ENCODE measurements at regions not wholly inside any gene's neighbourhood (a gene's known extent, or its start where the extent isn't known, plus 50 kb on each side); places are given as distances from the start of the nearest gene placed in this dataset.

DNA sequence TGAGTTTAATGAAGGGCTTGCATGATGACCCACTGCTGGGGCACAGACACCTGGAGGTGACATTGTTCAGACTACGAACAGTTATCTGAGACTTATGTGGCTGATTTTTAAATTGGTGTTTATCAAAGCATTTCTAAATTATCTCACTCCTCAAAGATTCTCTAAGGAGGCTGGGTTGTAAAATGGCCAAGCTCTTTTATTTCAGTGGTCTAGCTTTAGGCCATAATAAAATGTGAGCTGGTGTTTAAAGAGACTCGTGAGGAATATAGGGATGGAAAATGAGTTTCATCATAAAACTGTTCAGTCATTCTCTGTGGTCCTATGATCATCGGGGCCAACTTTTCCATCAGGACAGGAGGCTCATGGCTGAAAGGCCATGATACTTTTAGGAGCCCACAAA is 93.4 kb downstream of the SPP2 start:
- no peaks in the 10 kb centered on the region for H3K9me3 Mint-ChIP-seq
- no peak overlapping the region for H3K4me3 Mint-ChIP-seq
- H3K36me3 Mint-ChIP-seq (ENCODE audit: low read depth), result no peaks in the 10 kb centered on the region
- intact Hi-C loops (cut with micrococcal nuclease), result no loop called here
- H3K27ac Mint-ChIP-seq, result no peak overlapping the region
- peaks cover 4% of the 10 kb centered on the region for H3K4me1 Mint-ChIP-seq (ENCODE audit: low read depth)
- H3K27me3 Mint-ChIP-seq, result peaks cover 6% of the 10 kb centered on the region

DNA sequence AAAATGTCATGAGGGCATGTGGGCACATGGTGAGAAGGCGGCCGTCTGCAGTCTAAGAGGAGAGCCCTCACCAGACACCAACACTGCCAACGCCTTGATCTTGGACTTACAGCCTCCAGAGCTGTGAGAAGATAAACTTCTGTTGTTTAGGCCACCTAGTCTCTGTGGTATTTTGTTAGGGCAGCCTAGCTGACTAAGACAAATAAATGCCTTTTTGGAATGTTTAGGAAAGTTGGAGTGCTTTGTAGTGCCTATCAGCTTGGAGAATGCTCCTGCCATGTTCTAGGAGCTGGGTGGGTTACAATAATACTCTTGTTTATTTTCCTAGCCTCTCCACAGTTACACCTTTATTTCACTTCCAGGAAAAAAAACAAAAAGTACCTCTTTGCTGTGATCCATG is 92.0 kb downstream of the SPP2 start:
- H3K4me3 Mint-ChIP-seq, result no peak overlapping the region
- intact Hi-C loops (cut with micrococcal nuclease), result no loop called here
- peaks cover 6% of the 10 kb centered on the region for H3K27me3 Mint-ChIP-seq
- peaks cover 4% of the 10 kb centered on the region for H3K4me1 Mint-ChIP-seq (ENCODE audit: low read depth)
- H3K36me3 Mint-ChIP-seq (ENCODE audit: low read depth), result no peaks in the 10 kb centered on the region
- H3K9me3 Mint-ChIP-seq, result no peaks in the 10 kb centered on the region
- no peak overlapping the region for H3K27ac Mint-ChIP-seq

DNA sequence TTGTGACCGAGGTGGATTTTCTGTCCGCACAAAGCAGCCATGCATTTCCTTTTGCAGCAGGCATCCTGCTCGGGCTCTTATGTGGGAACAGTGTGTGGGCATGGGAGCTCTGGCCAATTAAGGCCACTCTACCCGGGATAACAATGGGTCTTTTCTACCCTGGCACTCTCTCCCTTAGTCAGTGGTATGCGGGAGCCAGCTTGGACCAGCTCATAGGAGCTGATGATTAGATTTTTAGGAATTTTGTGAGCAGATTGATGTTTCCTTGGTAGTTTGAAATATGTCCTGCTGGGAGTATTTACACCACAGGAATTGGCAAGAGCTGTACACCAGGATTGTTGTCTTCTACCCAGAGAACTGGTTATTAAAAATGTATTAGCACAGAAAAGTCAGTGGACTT is 89.3 kb downstream of the SPP2 start:
- H3K4me1 Mint-ChIP-seq (ENCODE audit: low read depth), result no peaks in the 10 kb centered on the region
- H3K27me3 Mint-ChIP-seq, result peaks cover 6% of the 10 kb centered on the region
- H3K4me3 Mint-ChIP-seq, result no peak overlapping the region
- intact Hi-C loops (cut with micrococcal nuclease), result loop anchor here (5.0 kb wide), 1 partner anchor 148 kb away; no protein-coding TSS in a partner anchor
- no peaks in the 10 kb centered on the region for H3K36me3 Mint-ChIP-seq (ENCODE audit: low read depth)
- H3K27ac Mint-ChIP-seq, result no peak overlapping the region
- H3K9me3 Mint-ChIP-seq, result no peaks in the 10 kb centered on the region

DNA sequence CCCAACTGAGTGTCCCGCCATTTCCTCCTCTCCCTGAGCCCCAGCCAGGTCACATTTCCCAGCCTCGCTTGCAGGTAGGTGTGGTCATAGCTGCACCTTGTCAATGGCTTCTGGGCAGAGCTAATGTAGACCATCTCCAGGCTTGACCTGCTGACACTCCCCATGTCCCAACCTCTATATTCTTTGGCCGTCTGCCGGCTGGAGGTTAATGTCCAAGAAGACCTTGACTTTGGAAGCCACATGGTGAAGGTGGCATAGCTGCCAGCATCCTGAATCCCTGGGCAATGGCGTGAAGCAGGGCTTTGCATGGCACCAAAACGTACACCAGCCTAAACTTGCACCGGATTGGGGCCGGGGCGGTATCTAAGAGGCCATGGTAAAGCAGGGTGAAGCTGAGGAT is 88.3 kb downstream of the SPP2 start:
- H3K27ac Mint-ChIP-seq, result no peak overlapping the region
- intact Hi-C loops (cut with micrococcal nuclease), result loop anchor here (5.0 kb wide), 1 partner anchor 148 kb away; no protein-coding TSS in a partner anchor

DNA sequence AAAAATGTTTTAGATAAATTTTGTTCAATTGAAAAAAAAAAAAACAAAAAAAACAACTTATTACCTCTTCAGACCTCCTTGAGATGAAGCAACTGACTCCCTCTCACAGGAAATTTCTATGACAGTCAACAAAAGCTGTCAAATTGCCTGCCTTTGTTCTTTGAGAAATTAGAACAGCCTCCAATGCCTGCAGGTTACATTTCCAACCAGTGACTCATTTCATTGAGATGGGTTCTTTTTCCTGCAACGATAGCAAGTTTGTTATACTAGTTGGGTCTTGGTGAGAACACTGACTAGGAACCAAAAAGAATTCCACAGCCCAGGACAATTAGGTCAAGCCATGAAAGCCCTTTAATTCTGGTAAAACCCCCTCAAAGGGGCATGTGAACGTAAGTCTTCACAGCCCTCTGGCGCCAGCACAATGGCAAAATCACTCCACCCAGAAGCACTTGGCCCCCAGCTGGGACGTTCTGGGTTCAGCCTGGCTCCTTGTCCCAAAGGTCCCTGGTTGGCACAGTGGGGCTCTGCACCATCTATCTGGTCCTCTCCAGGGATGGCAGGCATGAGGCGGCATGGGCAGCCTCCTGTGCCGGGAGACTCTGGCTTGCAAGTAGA is 87.0 kb downstream of the SPP2 start:
- no peak overlapping the region for H3K4me3 Mint-ChIP-seq
- H3K9me3 Mint-ChIP-seq, result no peaks in the 10 kb centered on the region
- no peak overlapping the region for H3K27ac Mint-ChIP-seq
- no peaks in the 10 kb centered on the region for H3K36me3 Mint-ChIP-seq (ENCODE audit: low read depth)
- no peaks in the 10 kb centered on the region for H3K4me1 Mint-ChIP-seq (ENCODE audit: low read depth)
- peaks cover 5% of the 10 kb centered on the region for H3K27me3 Mint-ChIP-seq
- intact Hi-C loops (cut with micrococcal nuclease), result loop anchor here (5.0 kb wide), 1 partner anchor 150 kb away; no protein-coding TSS in a partner anchor

More for the DNA sequence above, 88.3 kb downstream of the SPP2 start:
- no peak overlapping the region for H3K4me3 Mint-ChIP-seq
- no peaks in the 10 kb centered on the region for H3K4me1 Mint-ChIP-seq (ENCODE audit: low read depth)
- H3K9me3 Mint-ChIP-seq, result no peaks in the 10 kb centered on the region
- peaks cover 5% of the 10 kb centered on the region for H3K27me3 Mint-ChIP-seq
- H3K36me3 Mint-ChIP-seq (ENCODE audit: low read depth), result no peaks in the 10 kb centered on the region

DNA sequence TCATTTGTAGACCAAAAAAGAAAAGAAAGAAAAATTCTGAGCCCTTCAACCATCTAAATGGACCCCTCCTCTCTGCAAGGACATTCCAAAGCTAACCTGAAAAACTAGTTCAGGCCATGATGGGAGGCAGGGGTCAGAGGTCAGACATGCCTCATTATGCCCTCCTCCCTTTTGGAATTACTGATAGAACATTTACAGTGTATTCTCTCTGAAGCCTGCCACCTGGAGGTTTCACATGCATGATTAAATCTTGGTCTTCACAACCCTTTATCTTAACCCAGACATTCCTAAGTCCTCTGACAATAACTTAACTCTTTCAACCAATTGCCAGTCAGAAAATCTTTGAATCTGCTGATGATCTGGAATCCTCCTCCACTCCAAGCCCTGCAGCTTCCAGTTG is 86.0 kb downstream of the SPP2 start:
- intact Hi-C loops (cut with micrococcal nuclease), result loop anchor here (5.0 kb wide), 1 partner anchor 151 kb away; no protein-coding TSS in a partner anchor
- Mint-ChIP-seq H3K4me1 (ENCODE audit: low read depth) (no peaks in the 10 kb centered on the region), H3K36me3 (ENCODE audit: low read depth) (no peaks in the 10 kb centered on the region), H3K27me3 (peaks cover 1% of the 10 kb centered on the region), H3K4me3 (no peak overlapping the region), H3K9me3 (no peaks in the 10 kb centered on the region), H3K27ac (no peak overlapping the region)

DNA sequence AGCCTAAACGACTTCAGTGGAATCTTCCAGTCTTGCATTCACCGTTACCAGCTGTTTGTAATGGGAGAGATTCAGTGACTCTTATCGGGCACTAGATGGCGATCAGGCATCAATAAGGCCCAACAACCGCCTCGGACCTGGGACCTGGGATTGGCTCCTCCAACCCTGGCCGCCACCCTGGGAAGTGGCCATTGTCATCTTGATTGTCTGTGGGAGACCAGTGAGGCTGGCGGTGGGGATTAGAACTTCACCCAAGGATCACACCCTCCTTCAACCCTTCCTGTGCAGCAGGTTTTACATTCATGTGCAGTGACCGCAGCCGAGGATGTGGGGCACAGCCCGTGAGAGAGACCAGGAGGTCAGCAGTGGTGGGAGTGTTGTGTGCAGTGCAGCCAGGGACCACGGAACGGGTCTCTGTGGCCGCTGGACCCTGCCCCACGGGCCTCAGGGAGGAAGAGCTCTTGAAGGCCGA is 85.3 kb downstream of the SPP2 start:
- H3K36me3 Mint-ChIP-seq (ENCODE audit: low read depth), result no peaks in the 10 kb centered on the region
- no peaks in the 10 kb centered on the region for H3K4me1 Mint-ChIP-seq (ENCODE audit: low read depth)
- no peak overlapping the region for H3K27ac Mint-ChIP-seq
- H3K9me3 Mint-ChIP-seq, result no peaks in the 10 kb centered on the region
- intact Hi-C loops (cut with micrococcal nuclease), result loop anchor here (1.0 to 5.0 kb wide), 3 partner anchors 152 to 410 kb away; no protein-coding TSS in a partner anchor
- H3K4me3 Mint-ChIP-seq, result no peak overlapping the region
- peaks cover 1% of the 10 kb centered on the region for H3K27me3 Mint-ChIP-seq

DNA sequence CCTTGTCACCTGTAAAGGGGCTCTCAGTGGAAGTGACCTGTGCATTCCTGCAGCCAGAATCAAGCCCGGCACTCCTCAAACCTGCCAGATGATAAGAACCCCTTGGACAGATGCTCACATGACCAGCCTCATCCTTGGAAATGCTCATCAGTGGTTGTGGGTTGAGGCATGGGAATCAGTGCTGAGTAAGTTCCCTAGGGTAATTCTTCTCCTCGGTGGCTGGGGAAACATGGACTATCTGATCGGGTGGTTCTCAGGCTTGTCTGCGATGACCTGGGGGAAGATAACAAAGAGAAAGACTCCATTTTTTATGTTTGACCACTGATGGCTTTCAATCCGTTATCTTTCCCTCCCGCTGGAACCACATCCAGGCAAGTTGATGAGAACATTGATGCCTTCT is 84.0 kb downstream of the SPP2 start:
- no peaks in the 10 kb centered on the region for H3K36me3 Mint-ChIP-seq (ENCODE audit: low read depth)
- H3K4me1 Mint-ChIP-seq (ENCODE audit: low read depth), result no peaks in the 10 kb centered on the region
- H3K27ac Mint-ChIP-seq, result no peak overlapping the region
- intact Hi-C loops (cut with micrococcal nuclease), result no loop called here
- H3K27me3 Mint-ChIP-seq, result peaks cover 3% of the 10 kb centered on the region
- no peak overlapping the region for H3K4me3 Mint-ChIP-seq
- no peaks in the 10 kb centered on the region for H3K9me3 Mint-ChIP-seq

DNA sequence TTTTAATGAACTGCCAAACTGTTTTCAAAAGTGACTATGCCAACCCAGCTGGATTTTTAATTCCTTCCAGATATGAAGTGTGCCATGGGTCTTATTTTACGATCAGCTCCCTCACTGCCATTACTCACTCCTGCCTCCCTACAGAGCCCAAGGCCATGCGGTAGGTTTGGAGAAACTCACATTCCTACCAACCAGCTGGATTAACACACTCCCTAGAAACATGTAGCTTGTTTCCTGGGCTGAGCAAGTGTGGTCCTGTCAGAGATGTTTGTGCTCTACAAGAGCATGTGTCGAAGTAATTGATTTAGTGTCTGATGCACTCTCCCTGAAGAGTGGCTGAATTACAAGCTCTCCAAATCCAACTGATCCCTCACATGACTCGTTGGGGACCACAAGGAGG is 82.5 kb downstream of the SPP2 start:
- intact Hi-C loops (cut with micrococcal nuclease), result no loop called here
- H3K4me3 Mint-ChIP-seq, result no peak overlapping the region

DNA sequence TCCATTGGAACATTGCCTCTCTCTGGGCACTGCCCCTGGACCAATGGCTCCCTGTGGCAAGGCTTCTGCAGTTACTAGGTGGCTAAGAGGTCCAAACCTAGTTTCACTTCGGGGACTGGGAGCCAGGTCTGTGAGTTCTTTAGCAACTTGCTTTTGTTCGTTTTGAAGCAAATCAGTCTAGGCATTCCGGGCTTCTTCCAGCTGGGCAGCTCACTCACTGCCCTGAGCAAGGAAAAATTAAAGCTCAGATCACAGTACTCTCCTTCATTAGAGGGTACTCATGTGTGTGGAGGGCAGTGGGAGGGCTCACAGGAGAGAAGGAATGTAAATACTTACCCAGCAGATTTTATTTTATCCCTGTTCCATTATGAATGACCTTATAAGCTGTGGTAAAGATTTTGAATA is 80.3 kb downstream of the SPP2 start:
- Mint-ChIP-seq H3K36me3 (ENCODE audit: low read depth) (no peaks in the 10 kb centered on the region), H3K4me1 (ENCODE audit: low read depth) (no peaks in the 10 kb centered on the region), H3K4me3 (no peak overlapping the region), H3K27ac (no peak overlapping the region), H3K9me3 (no peaks in the 10 kb centered on the region), H3K27me3 (peaks cover 4% of the 10 kb centered on the region)
- intact Hi-C loops (cut with micrococcal nuclease), result no loop called here

More for the DNA sequence above, 82.5 kb downstream of the SPP2 start:
- Mint-ChIP-seq H3K27me3 (peaks cover 4% of the 10 kb centered on the region), H3K9me3 (no peaks in the 10 kb centered on the region), H3K36me3 (ENCODE audit: low read depth) (no peaks in the 10 kb centered on the region), H3K4me1 (ENCODE audit: low read depth) (no peaks in the 10 kb centered on the region), H3K27ac (no peak overlapping the region)

DNA sequence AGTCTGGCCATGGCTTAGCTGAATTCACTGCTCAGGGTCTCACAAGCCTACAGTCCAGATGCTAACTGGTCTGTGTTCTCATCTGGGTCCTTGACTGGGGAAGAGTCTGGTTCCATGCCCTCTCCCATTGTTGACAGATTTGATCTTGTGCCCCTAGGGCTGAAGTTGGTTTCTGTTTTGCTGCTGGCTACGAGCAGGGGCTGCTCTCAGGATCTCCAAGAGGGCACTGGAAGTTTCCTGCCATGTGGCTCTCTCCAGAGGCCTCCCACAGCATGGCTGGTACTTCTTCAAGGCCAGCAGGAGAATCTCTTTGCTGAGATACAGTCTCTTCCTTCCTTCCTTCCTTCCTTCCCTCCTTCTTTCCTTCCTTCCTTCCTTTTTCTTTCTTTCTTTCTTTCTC is 78.1 kb downstream of the SPP2 start:
- Mint-ChIP-seq H3K27ac (no peak overlapping the region), H3K36me3 (ENCODE audit: low read depth) (no peaks in the 10 kb centered on the region)
- intact Hi-C loops (cut with micrococcal nuclease), result no loop called here

More for the DNA sequence above, 78.1 kb downstream of the SPP2 start:
- Mint-ChIP-seq H3K4me1 (ENCODE audit: low read depth) (no peaks in the 10 kb centered on the region), H3K27me3 (peaks cover 8% of the 10 kb centered on the region), H3K9me3 (no peaks in the 10 kb centered on the region), H3K4me3 (no peak overlapping the region)

Measured in dendritic cell treated with granulocyte-macrophage colony-stimulating factor and Interleukin-4, amounts not matched to agents 40 ng/mL and 50 ng/mL, for 4 days (primary cell).